ENCODE measurements at regions not wholly inside any gene's neighbourhood (a gene's known extent, or its start where the extent isn't known, plus 50 kb on each side); places are given as distances from the start of the nearest gene placed in this dataset.
A peak's percentile ranks its signal among the peaks of the same experiment; 100 is the strongest.
"Not testable (repeated sequence)": the region's sequence is repeated elsewhere in the genome, so short reads cannot be mapped to it uniquely, and the experiment has no call there.

DNA sequence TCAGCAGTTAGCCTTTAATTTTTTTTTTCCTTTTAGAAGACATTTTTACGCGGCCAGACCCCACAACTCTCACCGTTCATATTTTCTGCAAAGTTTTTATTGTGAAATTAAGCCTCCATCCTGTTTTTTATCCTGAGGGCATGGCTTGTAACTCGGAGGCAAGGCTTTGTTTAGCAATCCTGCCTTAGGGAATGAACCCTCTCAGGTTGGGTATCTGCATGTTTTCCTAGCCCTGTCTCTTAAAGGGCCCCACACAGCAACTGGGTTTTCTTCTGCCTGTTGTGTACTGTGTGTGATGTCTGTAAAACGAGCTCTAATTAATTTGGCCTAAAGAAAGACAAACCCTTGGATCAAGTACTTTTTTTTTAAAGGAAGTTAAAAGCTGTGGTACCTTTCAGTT lies 130.2 kb upstream of the COBL start:
- DNase-seq (ENCODE audit: low read depth), result no peak

- no peak for DNase-seq (ENCODE audit: low read depth)
Observed at GRCh38 chr7:51446356-51446755, 129.7 kb upstream of the COBL start.

- no peak for DNase-seq (ENCODE audit: low read depth)
Observed at GRCh38 chr7:51444936-51445335, 128.3 kb upstream of the COBL start.

DNA sequence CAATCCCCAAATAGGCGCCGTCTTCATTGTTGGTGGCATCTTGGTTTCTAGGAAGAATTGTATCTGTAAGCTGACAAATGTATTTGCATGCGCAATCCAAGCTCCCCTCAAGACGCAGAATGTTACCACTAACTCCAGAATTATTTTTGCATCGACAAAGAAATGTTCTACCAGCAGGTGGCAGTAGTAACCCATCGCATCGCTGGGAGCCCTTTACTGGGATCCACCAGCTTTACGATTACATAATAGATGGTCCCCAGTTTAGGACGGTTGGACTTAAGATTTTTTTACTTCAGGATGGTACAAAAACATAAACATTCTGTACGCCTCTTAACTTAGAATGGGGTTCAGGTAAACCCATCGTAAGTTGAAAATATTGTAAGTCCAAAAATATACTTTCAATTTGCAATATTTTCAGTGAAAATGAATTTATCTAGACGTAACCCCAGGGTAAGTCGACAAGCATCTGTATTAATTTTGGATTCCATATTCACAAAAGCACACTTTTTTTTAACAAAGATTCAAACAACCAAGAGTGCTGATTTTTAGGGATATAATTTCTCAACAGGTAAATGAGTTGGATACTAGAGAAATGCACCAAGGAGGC lies 114.0 kb upstream of the COBL start:
- DNase-seq (ENCODE audit: low read depth), result peak; percentile 21

DNA sequence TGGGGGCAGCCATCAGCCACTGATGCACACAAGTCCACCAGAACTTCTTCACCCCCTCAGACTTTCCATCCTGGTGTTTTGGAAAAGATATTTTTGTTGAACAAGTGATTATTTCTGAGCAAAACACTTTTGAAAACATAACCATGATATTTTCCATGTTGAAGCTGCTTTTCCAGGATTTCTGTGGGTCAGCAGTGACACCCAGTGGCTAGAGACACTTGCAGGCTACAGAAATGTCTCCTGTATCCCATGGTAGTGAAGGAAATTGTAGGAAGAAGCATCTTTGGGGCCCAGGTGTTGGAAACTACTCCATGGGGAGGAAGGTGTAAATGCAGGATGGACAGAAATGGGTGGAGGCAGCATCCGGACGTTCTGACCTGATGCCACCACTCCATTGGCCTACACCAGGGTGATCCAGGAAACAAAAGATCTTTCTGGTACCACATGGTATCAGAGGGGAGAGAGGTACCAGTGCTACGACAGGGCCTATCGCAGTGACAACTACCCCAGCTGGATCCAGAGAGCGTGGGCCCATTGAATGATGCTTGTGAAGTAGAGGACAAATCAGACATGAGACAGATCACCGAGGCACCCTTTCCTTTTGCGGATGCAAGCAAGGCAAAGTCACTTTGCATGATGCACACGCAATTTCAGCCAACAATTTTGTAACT lies 111.7 kb upstream of the COBL start:
- no peak for DNase-seq (ENCODE audit: low read depth)

GRCh38 chr7:51426163-51426562 lies 109.6 kb upstream of the COBL start:
- no peak for DNase-seq (ENCODE audit: low read depth)

DNA sequence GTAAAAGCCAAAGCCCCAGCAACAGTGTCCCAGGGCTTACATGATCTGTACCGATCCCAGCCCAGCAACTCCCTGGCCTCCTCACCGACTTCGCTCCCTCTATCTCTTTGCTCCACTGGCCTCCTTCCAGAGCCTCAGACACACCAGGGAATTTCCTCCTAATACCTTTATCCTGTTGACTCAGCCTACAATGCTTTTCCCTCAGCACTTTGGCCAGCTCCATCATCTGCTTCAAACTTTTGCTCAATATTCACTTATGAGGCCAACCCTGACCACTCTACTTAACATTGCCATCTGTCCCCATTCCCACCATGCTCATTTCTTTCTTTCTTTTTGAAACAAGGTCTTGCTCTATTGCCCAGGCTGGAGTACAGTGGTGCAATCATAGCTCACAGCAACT lies 93.3 kb upstream of the COBL start:
- not testable (repeated sequence) for DNase-seq (ENCODE audit: low read depth)

GRCh38 chr7:51397608-51398007 lies 81.0 kb upstream of the COBL start:
- not testable (repeated sequence) for DNase-seq (ENCODE audit: low read depth)

DNA sequence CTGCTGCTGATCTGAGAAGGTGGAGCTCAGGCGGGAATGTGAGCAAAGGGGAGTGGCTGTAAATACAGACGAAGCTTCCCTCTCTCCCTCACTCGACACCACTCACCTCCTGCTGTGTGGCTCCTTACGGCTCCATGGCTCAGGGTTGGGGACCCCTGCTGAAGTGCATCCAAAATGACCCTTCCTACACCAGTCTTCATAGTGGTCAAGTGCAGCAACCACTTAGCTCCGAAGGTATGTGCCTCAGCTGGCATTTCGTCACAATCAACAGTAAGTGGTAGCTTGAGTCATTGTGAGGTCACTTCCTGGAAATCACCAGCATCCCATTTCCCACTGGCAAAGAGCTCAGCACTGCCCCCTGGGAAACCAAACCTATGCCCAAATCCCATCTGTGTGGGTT lies 76.4 kb upstream of the COBL start:
- DNase-seq (ENCODE audit: low read depth), result not testable (repeated sequence)

- DNase-seq (ENCODE audit: low read depth), result not testable (repeated sequence)
Observed at GRCh38 chr7:51389952-51390351, 73.3 kb upstream of the COBL start.

DNA sequence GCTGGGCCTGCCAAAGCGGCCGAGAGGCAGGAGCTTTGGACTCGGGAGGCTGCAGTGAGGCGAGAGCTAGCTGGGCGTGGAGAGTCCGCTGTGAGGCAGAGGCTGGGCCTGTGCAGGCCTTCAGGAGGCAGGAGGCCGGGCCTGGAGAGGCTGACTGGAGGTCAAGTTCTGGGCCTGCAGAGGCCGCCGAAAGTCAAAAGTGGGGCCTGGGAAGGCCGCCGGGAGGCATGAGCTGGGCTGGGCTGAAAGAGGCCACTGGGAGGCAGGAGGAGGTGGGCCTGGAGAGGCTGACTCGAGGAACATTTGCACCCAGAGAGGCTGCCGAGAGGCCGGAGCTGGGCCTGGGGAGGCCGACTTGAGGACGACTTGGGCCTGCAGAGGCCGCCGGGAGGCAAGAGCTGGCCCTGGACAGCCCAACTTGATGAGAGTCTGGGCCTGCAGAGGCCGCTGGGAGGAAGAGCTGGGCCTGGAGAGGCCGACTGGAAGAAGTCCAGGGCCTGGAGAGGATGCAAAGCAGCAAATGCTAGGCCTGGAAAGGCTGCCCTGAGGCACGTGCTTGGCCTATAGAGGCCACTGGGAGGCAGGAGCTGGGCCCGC lies 72.7 kb upstream of the COBL start:
- DNase-seq (ENCODE audit: low read depth), result not testable (repeated sequence)

GRCh38 chr7:51388241-51388640 lies 71.6 kb upstream of the COBL start:
- not testable (repeated sequence) for DNase-seq (ENCODE audit: low read depth)

GRCh38 chr7:51386806-51387568 lies 70.4 kb upstream of the COBL start:
- DNase-seq (ENCODE audit: low read depth), result not testable (repeated sequence)

DNA sequence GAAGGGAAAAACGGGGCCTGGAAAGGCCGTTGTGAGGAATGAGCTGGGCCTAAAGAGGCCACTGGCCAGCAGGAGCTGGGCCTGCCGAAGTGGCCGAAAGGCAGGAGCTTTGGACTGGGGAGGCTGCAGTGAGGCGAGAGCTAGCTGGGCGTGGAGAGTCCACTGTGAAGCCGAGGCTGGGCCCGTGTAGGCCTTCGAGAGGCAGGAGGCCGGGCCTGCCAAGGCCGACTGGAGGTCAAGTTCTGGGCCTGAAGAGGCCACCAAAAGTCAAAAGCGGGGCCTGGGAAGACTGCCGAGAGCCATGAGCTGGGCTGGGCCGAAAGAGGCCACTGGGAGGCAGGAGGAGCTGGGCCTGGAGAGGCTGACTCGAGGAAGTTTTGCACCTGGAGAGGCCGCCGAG lies 69.6 kb upstream of the COBL start:
- DNase-seq (ENCODE audit: low read depth), result not testable (repeated sequence)

DNA sequence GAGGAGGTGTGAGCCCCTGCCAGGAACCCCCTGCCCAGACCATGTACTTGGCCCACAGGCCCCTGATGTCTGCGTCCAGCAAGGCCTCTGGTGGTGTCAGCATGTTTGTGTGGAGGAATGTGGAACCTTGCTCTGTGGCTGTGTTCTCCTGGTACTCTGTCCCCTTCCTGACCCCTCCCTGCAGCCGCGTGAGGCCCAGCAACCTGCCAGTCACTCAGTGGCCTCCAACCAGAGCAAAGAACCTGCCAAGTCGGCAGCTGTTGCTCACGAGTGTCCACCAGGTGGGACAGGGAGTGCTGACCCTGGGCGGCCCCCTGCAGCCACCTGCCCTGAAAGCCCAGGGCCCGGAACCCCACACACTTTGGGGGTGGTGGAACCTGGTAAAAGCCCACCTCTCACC lies 65.6 kb upstream of the COBL start:
- DNase-seq (ENCODE audit: low read depth), result not testable (repeated sequence)

- no peak for DNase-seq (ENCODE audit: low read depth)
Observed at GRCh38 chr7:51376420-51377092, 59.9 kb upstream of the COBL start.

GRCh38 chr7:51374936-51375335 lies 58.3 kb upstream of the COBL start:
- no peak for DNase-seq (ENCODE audit: low read depth)

- not testable (repeated sequence) for DNase-seq (ENCODE audit: low read depth)
Observed at GRCh38 chr7:51373607-51374006, 57.0 kb upstream of the COBL start.

GRCh38 chr7:51369746-51370145 lies 53.1 kb upstream of the COBL start:
- no peak for DNase-seq (ENCODE audit: low read depth)

- DNase-seq (ENCODE audit: low read depth), result not testable (repeated sequence)
Observed at GRCh38 chr7:51369228-51369627, 52.6 kb upstream of the COBL start.

GRCh38 chr7:51368334-51368733 lies 51.7 kb upstream of the COBL start:
- DNase-seq (ENCODE audit: low read depth), result no peak

DNA sequence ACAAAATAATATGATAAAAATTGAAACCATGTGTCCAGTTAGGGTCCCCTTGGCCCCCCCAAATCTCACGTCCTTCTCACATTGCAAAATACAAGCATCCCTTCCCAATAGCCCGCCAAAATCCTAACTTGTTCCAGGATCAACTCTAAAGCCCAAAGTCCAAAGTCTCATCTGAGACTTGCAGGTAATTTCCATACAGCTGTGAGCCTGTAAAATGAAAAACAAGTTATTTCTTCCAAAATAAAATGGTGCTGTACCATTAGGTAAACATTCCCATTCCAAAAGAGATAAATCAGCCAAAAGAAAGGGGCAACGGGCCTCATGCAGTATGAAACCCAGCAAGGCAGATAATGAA lies 51.0 kb upstream of the COBL start:
- DNase-seq (ENCODE audit: low read depth), result no peak
